Adrenal gland (tissue), 9 donors: ENCODE measurements at regions not wholly inside any gene's neighbourhood (a gene's known extent, or its start where the extent isn't known, plus 50 kb on each side); places are given as distances from the start of the nearest gene placed in this dataset.

Experiments
- DNase-seq, 7 donors: peaks; one replicate each; pipeline ENCODE4 v3.0.0-alpha.2; 2019 to 2020
- H3K27ac ChIP-seq, 5 donors: fragments of 200-600 bp; sonication (generic) in 4 of 5; 1 replicate in 3 of 5; 2 replicates in 2 of 5; pipeline versions ENCODE4 v1.5.1 to v1.8.0; 2016 to 2020; ENCODE audit warnings: mild to moderate bottlenecking in 1 of 5
- H3K27me3 ChIP-seq: fragments of 200-600 bp; 2 replicates; pipeline ENCODE4 v1.8.0; 2021
- H3K36me3 ChIP-seq, 2 donors: fragments of 200-600 bp; replicated peaks in 1 of 2; 1 replicate in 1 of 2; 2 replicates in 1 of 2; pipeline versions ENCODE4 v1.5.1 to v1.8.0; 2018 to 2022
- H3K4me1 ChIP-seq, 2 donors: fragments of 200-600 bp; replicated peaks in 1 of 2; 1 replicate in 1 of 2; 2 replicates in 1 of 2; pipeline versions ENCODE4 v1.5.1 to v1.8.0; 2018 to 2021
- H3K4me3 ChIP-seq, 4 donors: fragments of 200-600 bp; sonication (generic) in 3 of 4; one replicate each; pipeline ENCODE4 v1.5.1; 2016 to 2018
- H3K9me3 ChIP-seq, 3 donors: fragments of 200-600 bp; sonication (generic) in 1 of 3; replicated peaks in 1 of 3; 1 replicate in 2 of 3; 2 replicates in 1 of 3; pipeline versions ENCODE4 v1.5.1 to v1.8.0; 2016 to 2021
- CTCF ChIP-seq, 6 experiments: fragments of 450-650 bp in 4 of 6; fragments of 200-600 bp in 2 of 6; sonication (generic) in 1 of 6; IDR thresholded peaks; 1 replicate in 5 of 6; 2 replicates in 1 of 6; pipeline versions ENCODE4 v1.5.1 to v1.8.0; 2016 to 2021; ENCODE audit warnings: antibody characterized with exemption in 6 of 6, mild to moderate bottlenecking in 2 of 6, moderate library complexity in 1 of 6
- POLR2A ChIP-seq, 2 donors: fragments of 450-650 bp; IDR thresholded peaks; one replicate each; pipeline ENCODE4 v1.6.1; 2017; ENCODE audit warnings: antibody characterized with exemption in 2 of 2, mild to moderate bottlenecking in 2 of 2, moderate library complexity in 1 of 2
- WGBS, 4 donors: extraction: QIAGEN DNeasy Blood & Tissue Kit in 2 of 4; methylation state at CpG; one replicate each; pipeline versions ENCODE4 v1.1.5 to v1.1.7; 2013 to 2017; 5-methylcytosine and 5-hydroxymethylcytosine counted together
- intact Hi-C, 2 donors: fragments of 100-400 bp; cut with DNase I; formaldehyde crosslinking; loops; one replicate each; pipeline versions ENCODE4 v1.14.1 to v1.15.0; 2022 to 2023
- donor health status: healthy with polysubstance abuse.
- donor health status: Bipolar disorder and iron deficiency.
- donor health status: DM: yes; HTN: yes; CAD: no.
- donor health status: DM: no; HTN: no; CAD: no.
- donor health status: DM: no; HTN: no; CAD: no.

GRCh38 chr17:63203652-63204051 lies 237.6 kb downstream of the TANC2 start:
- 90 to 97% (median 94%) methylated on average over 2 of the region's 2 CpGs for WGBS, 4 donors
- Histone ChIP-seq H3K27me3 (no peaks in the 10 kb centered on the region), H3K36me3 (no peaks in the 10 kb centered on the region), H3K9me3 (peaks cover 0 to 9% (median 0%) of the 10 kb centered on the region in 3 donors), H3K4me1 (no peaks in the 10 kb centered on the region), H3K4me3 (no peak overlapping the region), H3K27ac (no peak overlapping the region)
- no peak for TF ChIP-seq CTCF (IDR thresholded peaks at IDR 0.05)
- no peak for TF ChIP-seq POLR2A (IDR thresholded peaks at IDR 0.05)
- intact Hi-C loops = no loop called here
- DNase-seq = no peak

- H3K27ac ChIP-seq = no peak overlapping the region
- 70 to 100% (median 80%) methylated on average over 1 of the region's 1 CpG for WGBS, 4 donors
- no peaks in the 10 kb centered on the region for H3K36me3 ChIP-seq
- peak in 1 of 7 donors; percentile 15 for DNase-seq
- H3K4me1 ChIP-seq = no peaks in the 10 kb centered on the region
- TF ChIP-seq CTCF (IDR thresholded peaks at IDR 0.05) = no peak
- no peak for TF ChIP-seq POLR2A (IDR thresholded peaks at IDR 0.05)
- no peaks in the 10 kb centered on the region for H3K9me3 ChIP-seq
- H3K4me3 ChIP-seq = no peak overlapping the region
- no peaks in the 10 kb centered on the region for H3K27me3 ChIP-seq
- intact Hi-C loops = no loop called here
Measured at GRCh38 chr17:63221939-63222338, 224.2 kb downstream of the CYB561 start.

GRCh38 chr17:63222655-63223054 lies 223.5 kb downstream of the CYB561 start:
- no peak for TF ChIP-seq CTCF (IDR thresholded peaks at IDR 0.05)
- no peak for TF ChIP-seq POLR2A (IDR thresholded peaks at IDR 0.05)
- WGBS, 4 donors = 43 to 100% (median 91%) methylated on average over 1 of the region's 1 CpG
- H3K27me3 ChIP-seq = no peaks in the 10 kb centered on the region
- intact Hi-C loops = no loop called here
- no peak overlapping the region for H3K27ac ChIP-seq
- no peak overlapping the region for H3K4me3 ChIP-seq
- H3K36me3 ChIP-seq = no peaks in the 10 kb centered on the region
- no peaks in the 10 kb centered on the region for H3K9me3 ChIP-seq
- no peak for DNase-seq
- no peaks in the 10 kb centered on the region for H3K4me1 ChIP-seq

- TF ChIP-seq CTCF (IDR thresholded peaks at IDR 0.05) (no peak), POLR2A (IDR thresholded peaks at IDR 0.05) (no peak)
- intact Hi-C loops = no loop called here
- 92 to 94% (median 94%) methylated on average over 7 of the region's 7 CpGs for WGBS, 4 donors
- H3K27me3 ChIP-seq = no peaks in the 10 kb centered on the region
- no peak for DNase-seq
- H3K9me3 ChIP-seq = no peaks in the 10 kb centered on the region
- H3K27ac ChIP-seq = no peak overlapping the region
- H3K36me3 ChIP-seq = no peaks in the 10 kb centered on the region
- no peaks in the 10 kb centered on the region for H3K4me1 ChIP-seq
- no peak overlapping the region for H3K4me3 ChIP-seq
Measured at GRCh38 chr17:63223212-63223911, 222.7 kb downstream of the CYB561 start.
